B cell (primary cell): ENCODE measurements at regions not wholly inside any gene's neighbourhood (a gene's known extent, or its start where the extent isn't known, plus 50 kb on each side); places are given as distances from the start of the nearest gene placed in this dataset.

Source experiments
- ATAC-seq: fragments of 200-7000 bp; cut with Tn5 transposase; one replicate; pipeline ENCODE4 v1.10.0; 2021; ENCODE audit warnings: low read depth, mild to moderate bottlenecking, moderate number of reproducible peaks, moderate library complexity
- CTCF ChIA-PET: fragments of 350-600 bp; sonication (Branson Sonifier 250); formaldehyde crosslinking; loops from one replicate; lab custom pipeline; 2021; ENCODE audit warnings: antibody characterized with exemption, inconsistent platforms; lab: Charles Lee
- POLR2A ChIA-PET: fragments of 350-600 bp; sonication (Branson Sonifier 250); formaldehyde crosslinking; loops from one replicate; lab custom pipeline; 2021; ENCODE audit warnings: antibody characterized with exemption; lab: Charles Lee
- DNase-seq: peaks from one replicate; pipeline ENCODE4 v3.0.0; 2013
- H2AFZ ChIP-seq: 2 replicates; pipeline ENCODE4 v1.6.1; 2012; ENCODE audit warnings: mild to moderate bottlenecking, low read depth, low read length; ENCODE audit not compliant: insufficient read depth, poor library complexity, severe bottlenecking
- H3K27ac ChIP-seq, 2 donors: 1 replicate in 1 of 2; 2 replicates in 1 of 2; pipeline ENCODE4 v1.5.1; 2012 to 2013; ENCODE audit warnings: low read length in 2 of 2, mild to moderate bottlenecking in 2 of 2, moderate library complexity in 1 of 2
- H3K27me3 ChIP-seq, 4 experiments: fragments of 200-600 bp in 1 of 4; sonication (generic) in 1 of 4; replicated peaks in 1 of 4; 1 replicate in 2 of 4; 2 replicates in 2 of 4; pipeline versions ENCODE4 v1.6.1 to v1.7.0; 2013 to 2016; ENCODE audit warnings: low read length in 3 of 4, mild to moderate bottlenecking in 2 of 4, mixed read lengths in 1 of 4, moderate library complexity in 1 of 4; ENCODE audit not compliant: insufficient read depth in 4 of 4, control insufficient read depth in 3 of 4; ENCODE audit errors: control extremely low read depth in 1 of 4
- H3K36me3 ChIP-seq, 2 experiments: replicated peaks in 1 of 2; 1 replicate in 1 of 2; 2 replicates in 1 of 2; pipeline versions ENCODE4 v1.6.1 to v1.7.1; 2013; ENCODE audit warnings: low read length in 1 of 2; ENCODE audit not compliant: insufficient read depth in 2 of 2, control insufficient read depth in 1 of 2; ENCODE audit errors: control extremely low read depth in 1 of 2, extremely low read depth in 1 of 2
- H3K4me1 ChIP-seq, 2 donors: fragments of 200-600 bp in 1 of 2; sonication (generic) in 1 of 2; 1 replicate in 1 of 2; 2 replicates in 1 of 2; pipeline versions ENCODE4 v1.5.1 to v1.6.1; 2013 to 2017; ENCODE audit warnings: low read length in 2 of 2; ENCODE audit not compliant: control insufficient read depth in 2 of 2, insufficient read depth in 2 of 2
- H3K4me2 ChIP-seq: replicated peaks from 2 replicates; pipeline ENCODE3; 2012; ENCODE audit warnings: mild to moderate bottlenecking, low read depth, low read length; ENCODE audit not compliant: poor library complexity, severe bottlenecking
- H3K4me3 ChIP-seq, 5 experiments: fragments of 200-600 bp in 1 of 5; sonication (generic) in 1 of 5; 1 replicate in 3 of 5; 2 replicates in 2 of 5; pipeline versions ENCODE4 v1.5.1 to v1.7.0; 2011 to 2016; ENCODE audit warnings: low read length in 4 of 5, mild to moderate bottlenecking in 4 of 5, low read depth in 2 of 5, control low read depth in 1 of 5, moderate library complexity in 1 of 5; ENCODE audit not compliant: insufficient read depth in 1 of 5; ENCODE audit errors: control extremely low read depth in 1 of 5, extremely low read depth in 1 of 5
- H3K79me2 ChIP-seq: fragments of 200-600 bp; sonication (generic); one replicate; pipeline ENCODE4 v1.6.0; 2016; ENCODE audit warnings: low read length; ENCODE audit not compliant: control insufficient read depth, insufficient read depth
- H3K9ac ChIP-seq: fragments of 200-600 bp; sonication (generic); 2 replicates; pipeline ENCODE4 v1.6.1; 2017; ENCODE audit warnings: mild to moderate bottlenecking, low read length, moderate library complexity
- H3K9me3 ChIP-seq, 3 donors: one replicate each; pipeline versions ENCODE4 v1.6.1 to v1.7.1; 2013; ENCODE audit warnings: low read length in 2 of 3; ENCODE audit not compliant: control insufficient read depth in 2 of 3, insufficient read depth in 1 of 3; ENCODE audit errors: control extremely low read depth in 1 of 3
- H4K20me1 ChIP-seq: 2 replicates; pipeline ENCODE4 v1.6.0; 2012; ENCODE audit warnings: mild to moderate bottlenecking, low read length; ENCODE audit not compliant: insufficient read depth, control insufficient read depth, poor library complexity, severe bottlenecking
- H3K27ac Mint-ChIP-seq: one replicate; pipeline ENCODE4 v1.8.0; 2021; ENCODE audit warnings: mixed read lengths
- H3K27me3 Mint-ChIP-seq: one replicate; pipeline ENCODE4 v1.8.0; 2021; ENCODE audit warnings: mixed read lengths
- H3K4me1 Mint-ChIP-seq: one replicate; pipeline ENCODE4 v1.8.0; 2021; ENCODE audit warnings: mixed read lengths
- H3K4me3 Mint-ChIP-seq: one replicate; pipeline ENCODE4 v1.8.0; 2021; ENCODE audit warnings: mixed read lengths
- H3K9me3 Mint-ChIP-seq: one replicate; pipeline ENCODE4 v1.8.0; 2022; ENCODE audit warnings: mixed read lengths; ENCODE audit not compliant: insufficient read depth
- EZH2 ChIP-seq: IDR thresholded peaks from 2 replicates; pipeline ENCODE4 v1.6.1; 2012; ENCODE audit warnings: borderline replicate concordance, low read depth, mild to moderate bottlenecking, moderate library complexity, low read length; ENCODE audit not compliant: insufficient read depth, poor library complexity, severe bottlenecking
- WGBS: methylation state at CpG from one replicate; pipeline ENCODE4 v1.1.5; 2013; ENCODE audit warnings: missing lambda C conversion rate; ENCODE audit not compliant: insufficient coverage; 5-methylcytosine and 5-hydroxymethylcytosine counted together
- intact Hi-C: fragments of 100-400 bp; cut with micrococcal nuclease; formaldehyde crosslinking; loops from one replicate; pipeline ENCODE4 v1.10.0; 2022
- TF ChIP-seq, protein P1 (sequence below): fragments of 200-600 bp; IDR thresholded peaks from one replicate; pipeline ENCODE4 v1.8.0; 2022; ENCODE audit warnings: antibody characterized with exemption, mild to moderate bottlenecking

DNA sequence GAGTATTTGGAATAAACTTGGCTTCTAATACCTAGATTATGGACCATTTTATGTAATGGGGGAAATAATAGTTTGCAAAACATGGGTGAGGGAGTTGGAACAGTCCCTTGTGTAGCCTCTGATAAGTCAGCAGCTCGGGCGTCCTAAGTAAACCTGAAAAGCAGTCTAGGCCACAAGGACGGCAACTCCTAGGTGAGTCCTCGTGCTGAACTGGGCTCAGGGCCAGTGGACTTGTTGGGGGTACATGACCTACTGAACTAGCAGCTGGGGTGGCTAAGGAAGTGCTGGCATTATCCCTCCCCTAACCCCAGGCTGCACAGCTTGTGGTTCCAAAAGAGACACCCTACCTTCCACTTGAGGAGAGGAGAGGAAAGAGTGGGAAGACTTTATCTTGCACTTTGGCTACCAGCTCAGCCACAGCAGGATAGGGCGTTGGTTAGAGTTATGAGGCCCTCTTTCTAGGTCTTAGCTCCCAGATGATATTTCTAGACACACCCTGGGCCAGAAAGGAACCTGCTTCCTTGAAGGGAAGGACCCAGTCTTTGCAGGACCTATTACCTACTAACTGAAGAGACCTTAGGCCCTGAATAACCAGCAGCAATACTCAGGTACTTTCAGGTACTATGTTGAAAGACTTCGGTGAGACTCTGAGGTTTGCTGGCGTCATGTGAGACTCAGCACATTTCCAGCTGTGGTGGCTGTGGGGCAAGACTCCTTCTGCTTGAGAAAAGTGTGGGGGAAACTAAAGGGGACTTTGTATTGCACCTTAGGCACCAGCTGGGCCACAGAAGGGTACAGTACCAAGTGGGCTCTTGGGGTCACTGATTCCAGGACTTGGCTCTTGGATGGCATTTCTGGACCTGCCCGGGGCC is 71.0 kb downstream of the AQP4 start:
- Histone ChIP-seq H3K4me3 (no peak overlapping the region), H4K20me1 (no peaks in the 10 kb centered on the region), H3K9ac (no peak overlapping the region), H3K79me2 (no peaks in the 10 kb centered on the region), H3K27me3 (no peaks in the 10 kb centered on the region), H3K9me3 (no peaks in the 10 kb centered on the region), H2AFZ (no peak overlapping the region), H3K4me2 (no peak overlapping the region), H3K36me3 (no peaks in the 10 kb centered on the region), H3K27ac (no peak overlapping the region), H3K4me1 (no peaks in the 10 kb centered on the region)
- H3K4me3 Mint-ChIP-seq = no peak overlapping the region
- ChIA-PET CTCF (no interaction called here), POLR2A (no interaction called here)
- DNase-seq = no peak
- ATAC-seq = no peak
- H3K27ac Mint-ChIP-seq = no peak overlapping the region
- H3K4me1 Mint-ChIP-seq = no peaks in the 10 kb centered on the region
- 91% methylated on average over 8 of the region's 8 CpGs for WGBS
- H3K9me3 Mint-ChIP-seq = no peaks in the 10 kb centered on the region
- intact Hi-C loops = no loop called here
- TF ChIP-seq, protein P1, sequence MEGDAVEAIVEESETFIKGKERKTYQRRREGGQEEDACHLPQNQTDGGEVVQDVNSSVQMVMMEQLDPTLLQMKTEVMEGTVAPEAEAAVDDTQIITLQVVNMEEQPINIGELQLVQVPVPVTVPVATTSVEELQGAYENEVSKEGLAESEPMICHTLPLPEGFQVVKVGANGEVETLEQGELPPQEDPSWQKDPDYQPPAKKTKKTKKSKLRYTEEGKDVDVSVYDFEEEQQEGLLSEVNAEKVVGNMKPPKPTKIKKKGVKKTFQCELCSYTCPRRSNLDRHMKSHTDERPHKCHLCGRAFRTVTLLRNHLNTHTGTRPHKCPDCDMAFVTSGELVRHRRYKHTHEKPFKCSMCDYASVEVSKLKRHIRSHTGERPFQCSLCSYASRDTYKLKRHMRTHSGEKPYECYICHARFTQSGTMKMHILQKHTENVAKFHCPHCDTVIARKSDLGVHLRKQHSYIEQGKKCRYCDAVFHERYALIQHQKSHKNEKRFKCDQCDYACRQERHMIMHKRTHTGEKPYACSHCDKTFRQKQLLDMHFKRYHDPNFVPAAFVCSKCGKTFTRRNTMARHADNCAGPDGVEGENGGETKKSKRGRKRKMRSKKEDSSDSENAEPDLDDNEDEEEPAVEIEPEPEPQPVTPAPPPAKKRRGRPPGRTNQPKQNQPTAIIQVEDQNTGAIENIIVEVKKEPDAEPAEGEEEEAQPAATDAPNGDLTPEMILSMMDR = no peak
- no peak for TF ChIP-seq EZH2
- no peaks in the 10 kb centered on the region for H3K27me3 Mint-ChIP-seq

DNA sequence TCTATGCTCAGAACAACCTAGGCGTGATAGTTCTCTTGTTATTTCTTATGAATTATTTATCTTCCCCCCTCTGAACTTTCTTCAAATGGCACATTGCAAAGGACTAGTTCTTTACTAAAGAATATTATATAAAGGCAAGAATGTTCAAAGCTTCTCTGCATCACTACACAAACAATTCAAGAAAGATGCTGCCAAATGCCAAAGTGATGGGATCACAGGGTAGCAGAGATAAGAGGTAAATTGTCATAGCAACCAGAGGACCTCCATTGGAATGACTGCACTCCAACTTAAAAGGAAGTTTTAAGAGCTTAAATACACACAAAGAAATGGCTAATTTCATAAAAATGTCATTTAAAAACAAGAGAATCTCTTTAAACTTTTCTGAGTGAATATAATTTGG is 72.8 kb downstream of the AQP4 start:
- DNase-seq (no peak), ATAC-seq (no peak)
- Mint-ChIP-seq H3K27ac (no peak overlapping the region), H3K4me3 (no peak overlapping the region), H3K27me3 (no peaks in the 10 kb centered on the region), H3K4me1 (no peaks in the 10 kb centered on the region), H3K9me3 (no peaks in the 10 kb centered on the region)
- no peaks in the 10 kb centered on the region for H3K4me1 ChIP-seq
- H3K4me3 ChIP-seq = no peak overlapping the region
- no peaks in the 10 kb centered on the region for H3K27me3 ChIP-seq
- ChIA-PET CTCF (no interaction called here), POLR2A (no interaction called here)
- no peaks in the 10 kb centered on the region for H4K20me1 ChIP-seq
- no peaks in the 10 kb centered on the region for H3K9me3 ChIP-seq
- no peak overlapping the region for H3K4me2 ChIP-seq
- H2AFZ ChIP-seq = no peak overlapping the region
- no peak overlapping the region for H3K27ac ChIP-seq
- no CpG with 5 or more reads among the region's 1 CpG for WGBS
- no peaks in the 10 kb centered on the region for H3K79me2 ChIP-seq
- H3K9ac ChIP-seq = no peak overlapping the region
- intact Hi-C loops = no loop called here
- H3K36me3 ChIP-seq = no peaks in the 10 kb centered on the region
- TF ChIP-seq EZH2 = no peak
- TF ChIP-seq, protein P1 = no peak
